ENCODE measurements at regions not wholly inside any gene's neighbourhood (a gene's known extent, or its start where the extent isn't known, plus 50 kb on each side); places are given as distances from the start of the nearest gene placed in this dataset.

DNA sequence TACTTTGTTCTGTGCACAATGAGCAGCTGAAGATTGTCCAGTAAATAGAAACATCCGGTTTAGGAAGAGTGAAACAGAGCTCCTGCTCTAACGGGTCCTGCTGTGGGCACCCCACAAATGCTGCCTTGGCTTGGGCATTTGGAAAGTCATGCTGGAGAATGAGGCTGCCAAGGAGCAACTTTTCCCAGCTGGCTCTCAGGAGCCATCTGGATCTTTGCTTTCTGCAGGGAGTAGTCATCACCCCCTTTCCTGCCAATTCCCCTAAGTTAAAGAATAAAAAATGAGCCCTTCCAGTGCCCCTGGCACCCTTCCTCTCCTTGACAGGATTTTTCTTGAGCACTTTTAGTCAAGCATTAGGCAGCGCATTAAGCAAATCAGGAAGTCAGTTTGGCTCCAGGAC lies 90.0 kb downstream of the FAM43A start:
- TF ChIP-seq, protein P1, sequence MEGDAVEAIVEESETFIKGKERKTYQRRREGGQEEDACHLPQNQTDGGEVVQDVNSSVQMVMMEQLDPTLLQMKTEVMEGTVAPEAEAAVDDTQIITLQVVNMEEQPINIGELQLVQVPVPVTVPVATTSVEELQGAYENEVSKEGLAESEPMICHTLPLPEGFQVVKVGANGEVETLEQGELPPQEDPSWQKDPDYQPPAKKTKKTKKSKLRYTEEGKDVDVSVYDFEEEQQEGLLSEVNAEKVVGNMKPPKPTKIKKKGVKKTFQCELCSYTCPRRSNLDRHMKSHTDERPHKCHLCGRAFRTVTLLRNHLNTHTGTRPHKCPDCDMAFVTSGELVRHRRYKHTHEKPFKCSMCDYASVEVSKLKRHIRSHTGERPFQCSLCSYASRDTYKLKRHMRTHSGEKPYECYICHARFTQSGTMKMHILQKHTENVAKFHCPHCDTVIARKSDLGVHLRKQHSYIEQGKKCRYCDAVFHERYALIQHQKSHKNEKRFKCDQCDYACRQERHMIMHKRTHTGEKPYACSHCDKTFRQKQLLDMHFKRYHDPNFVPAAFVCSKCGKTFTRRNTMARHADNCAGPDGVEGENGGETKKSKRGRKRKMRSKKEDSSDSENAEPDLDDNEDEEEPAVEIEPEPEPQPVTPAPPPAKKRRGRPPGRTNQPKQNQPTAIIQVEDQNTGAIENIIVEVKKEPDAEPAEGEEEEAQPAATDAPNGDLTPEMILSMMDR (IDR thresholded peaks at IDR 0.05; ENCODE audit: insufficient read depth, low read depth, low read length, missing control alignments): no peak
- DNase-seq (ENCODE audit: low read depth): no peak
- H3K4me3 ChIP-seq (ENCODE audit: low read depth, low read length): no peak overlapping the region

DNA sequence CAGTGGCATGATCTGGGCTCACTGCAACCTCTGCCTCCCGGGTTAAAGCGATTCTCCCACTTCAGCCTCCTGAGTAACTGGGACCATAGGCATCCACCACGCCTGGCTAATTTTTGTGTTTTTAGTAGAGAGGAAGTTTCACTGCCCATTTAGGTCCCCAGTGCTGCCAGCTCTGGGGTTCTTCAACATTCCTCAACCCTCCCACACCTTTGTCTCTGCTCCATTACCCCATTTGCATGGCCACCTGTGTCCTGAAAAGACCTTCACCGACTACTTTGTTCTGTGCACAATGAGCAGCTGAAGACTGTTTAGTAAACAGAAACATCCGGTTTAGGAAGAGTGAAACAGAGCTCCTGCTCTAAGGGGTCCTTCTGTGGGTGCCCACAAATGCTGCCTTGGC lies 92.0 kb downstream of the FAM43A start:
- DNase-seq (ENCODE audit: low read depth): no peak
- no peak overlapping the region for H3K4me3 ChIP-seq (ENCODE audit: low read depth, low read length)
- TF ChIP-seq, protein P1 (IDR thresholded peaks at IDR 0.05; ENCODE audit: insufficient read depth, low read depth, low read length, missing control alignments): no peak

DNA sequence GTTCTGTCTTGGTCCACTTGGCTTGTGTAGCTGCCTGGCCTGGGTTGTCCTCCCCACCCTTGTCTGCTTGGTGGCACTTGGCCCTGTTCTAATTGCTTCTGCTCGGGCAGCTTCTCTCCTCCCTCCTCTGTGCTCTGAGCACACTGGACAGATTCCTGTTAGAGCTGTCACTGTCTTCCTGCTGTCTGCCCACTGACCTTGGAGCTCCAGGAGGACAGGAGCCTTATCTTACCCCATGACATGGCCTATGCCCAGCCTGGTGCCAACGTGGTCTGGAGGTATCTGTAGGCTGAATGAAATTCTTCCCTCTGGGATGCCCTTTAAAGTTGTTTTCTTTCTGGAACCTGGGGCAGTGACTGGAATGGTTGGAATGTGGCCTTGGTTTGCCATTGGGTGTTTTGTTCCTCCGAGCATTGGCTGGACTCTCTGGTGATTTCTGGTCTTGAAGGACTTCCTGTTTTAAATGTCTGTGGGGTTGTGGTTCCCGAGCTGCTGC lies 94.1 kb downstream of the FAM43A start:
- H3K4me3 ChIP-seq (ENCODE audit: low read depth, low read length): no peak overlapping the region
- DNase-seq (ENCODE audit: low read depth): no peak
- TF ChIP-seq, protein P1 (IDR thresholded peaks at IDR 0.05; ENCODE audit: insufficient read depth, low read depth, low read length, missing control alignments): no peak

DNA sequence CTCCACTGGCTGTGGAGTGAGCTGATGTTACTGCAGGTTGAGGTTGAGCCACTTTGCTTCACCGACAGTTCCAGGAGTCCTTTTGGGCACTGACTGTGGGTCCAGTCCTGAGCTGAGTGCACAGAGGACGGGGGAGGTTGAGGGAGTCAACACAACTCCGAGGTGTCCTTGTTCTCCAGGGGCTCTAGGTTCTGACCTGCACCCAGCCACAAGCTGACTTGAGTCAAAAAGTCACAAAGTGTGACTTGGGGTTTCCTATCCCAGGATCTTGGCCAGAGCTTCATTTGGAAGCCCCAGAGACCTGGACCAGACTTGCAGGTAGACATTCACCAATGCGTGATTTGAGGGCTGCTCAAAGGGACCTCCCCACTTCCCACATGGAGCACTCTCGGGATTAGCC lies 95.0 kb downstream of the FAM43A start:
- no peak overlapping the region for H3K4me3 ChIP-seq (ENCODE audit: low read depth, low read length)
- TF ChIP-seq, protein P1 (IDR thresholded peaks at IDR 0.05; ENCODE audit: insufficient read depth, low read depth, low read length, missing control alignments): no peak
- DNase-seq (ENCODE audit: low read depth): no peak

DNA sequence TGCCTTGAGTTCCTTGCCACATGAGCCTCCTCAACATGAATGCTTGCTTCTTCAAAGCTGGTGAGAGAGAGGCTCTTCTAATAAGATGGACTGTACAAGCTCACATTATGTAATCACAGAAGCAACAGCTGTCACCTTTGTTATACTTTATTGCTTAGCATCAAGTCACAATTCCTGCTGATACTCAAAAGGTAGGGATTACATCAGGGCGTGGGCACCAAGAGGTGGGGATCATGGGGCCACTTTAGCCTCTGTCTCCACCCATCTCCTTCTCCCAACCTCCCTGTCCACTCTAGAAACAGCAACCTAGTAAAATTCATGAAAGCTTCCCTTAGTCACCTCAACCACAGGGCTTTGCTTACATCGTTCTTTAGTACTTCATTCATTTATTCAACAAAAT lies 95.9 kb downstream of the FAM43A start:
- TF ChIP-seq, protein P1 (IDR thresholded peaks at IDR 0.05; ENCODE audit: insufficient read depth, low read depth, low read length, missing control alignments): no peak
- no peak overlapping the region for H3K4me3 ChIP-seq (ENCODE audit: low read depth, low read length)
- no peak for DNase-seq (ENCODE audit: low read depth)

DNA sequence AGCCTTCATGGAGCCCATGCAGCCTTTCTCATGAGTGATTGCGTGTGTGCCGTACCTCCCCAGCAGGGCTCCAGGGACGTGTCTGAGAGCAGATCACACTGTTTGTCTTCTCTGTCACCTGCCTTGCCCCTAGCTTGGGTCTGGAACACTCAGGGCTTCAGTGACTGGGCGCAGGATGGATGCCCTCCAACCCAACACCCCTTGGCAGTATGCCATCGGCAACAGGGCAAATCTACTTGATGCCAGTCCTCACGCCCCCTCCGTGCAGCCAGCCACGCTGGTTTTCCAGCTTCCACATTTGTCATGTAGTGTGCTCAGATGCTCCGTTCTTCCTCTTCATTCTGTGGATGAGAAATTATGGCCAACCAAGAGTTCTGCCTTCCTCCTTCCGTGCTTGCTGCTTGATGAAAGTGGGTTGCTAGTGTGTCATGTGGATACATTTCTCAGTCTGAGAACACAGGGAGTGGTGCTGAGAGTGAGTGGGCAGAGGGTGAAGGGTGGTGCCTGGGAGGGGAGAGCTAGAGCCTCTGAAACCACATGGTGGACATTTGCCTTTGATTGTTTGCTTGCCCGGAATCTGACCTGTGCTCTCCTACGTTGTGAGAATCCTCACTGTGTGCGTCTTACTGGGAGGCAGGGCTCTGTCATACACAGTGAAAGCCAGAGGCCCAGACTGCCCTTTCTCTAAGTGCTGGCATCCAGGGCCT lies 97.2 kb downstream of the FAM43A start:
- TF ChIP-seq, protein P1 (IDR thresholded peaks at IDR 0.05; ENCODE audit: insufficient read depth, low read depth, low read length, missing control alignments): no peak
- DNase-seq (ENCODE audit: low read depth): no peak
- H3K4me3 ChIP-seq (ENCODE audit: low read depth, low read length): no peak overlapping the region

DNA sequence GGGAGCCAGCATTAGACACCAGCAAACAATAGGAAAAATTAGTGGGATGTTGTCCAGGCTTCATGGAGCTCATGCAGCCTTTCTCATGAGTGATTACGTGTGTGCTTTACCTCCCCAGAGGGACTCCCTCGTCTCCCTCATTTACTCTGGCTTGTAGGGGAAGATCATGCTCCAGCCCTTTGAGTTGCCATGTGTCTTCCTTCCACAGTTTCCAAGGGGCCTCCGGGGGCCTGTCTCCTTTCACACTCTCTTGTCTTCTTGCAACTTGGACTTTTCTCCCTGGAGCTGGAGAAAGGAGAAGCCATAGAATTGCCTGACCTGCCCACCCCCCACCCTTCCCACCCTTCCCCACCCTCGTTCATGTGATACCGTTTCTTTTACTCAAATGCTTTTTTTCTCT lies 98.7 kb downstream of the FAM43A start:
- TF ChIP-seq, protein P1 (IDR thresholded peaks at IDR 0.05; ENCODE audit: insufficient read depth, low read depth, low read length, missing control alignments): no peak
- no peak overlapping the region for H3K4me3 ChIP-seq (ENCODE audit: low read depth, low read length)
- no peak for DNase-seq (ENCODE audit: low read depth)
